HPDE6-E6E7 (cell line): ENCODE measurements at regions not wholly inside any gene's neighbourhood (a gene's known extent, or its start where the extent isn't known, plus 50 kb on each side); places are given as distances from the start of the nearest gene placed in this dataset.
"Not testable (repeated sequence)": the region's sequence is repeated elsewhere in the genome, so short reads cannot be mapped to it uniquely, and the experiment has no call there.

Experiments used
- DNase-seq: peaks from one replicate; pipeline ENCODE4 v3.0.0; 2011; ENCODE audit warnings: missing footprints; ENCODE audit errors: extremely low spot score

- no peak for DNase-seq
Measured at GRCh38 chr7:149565096-149565382, 67.4 kb upstream of the ZNF746 start.

DNA sequence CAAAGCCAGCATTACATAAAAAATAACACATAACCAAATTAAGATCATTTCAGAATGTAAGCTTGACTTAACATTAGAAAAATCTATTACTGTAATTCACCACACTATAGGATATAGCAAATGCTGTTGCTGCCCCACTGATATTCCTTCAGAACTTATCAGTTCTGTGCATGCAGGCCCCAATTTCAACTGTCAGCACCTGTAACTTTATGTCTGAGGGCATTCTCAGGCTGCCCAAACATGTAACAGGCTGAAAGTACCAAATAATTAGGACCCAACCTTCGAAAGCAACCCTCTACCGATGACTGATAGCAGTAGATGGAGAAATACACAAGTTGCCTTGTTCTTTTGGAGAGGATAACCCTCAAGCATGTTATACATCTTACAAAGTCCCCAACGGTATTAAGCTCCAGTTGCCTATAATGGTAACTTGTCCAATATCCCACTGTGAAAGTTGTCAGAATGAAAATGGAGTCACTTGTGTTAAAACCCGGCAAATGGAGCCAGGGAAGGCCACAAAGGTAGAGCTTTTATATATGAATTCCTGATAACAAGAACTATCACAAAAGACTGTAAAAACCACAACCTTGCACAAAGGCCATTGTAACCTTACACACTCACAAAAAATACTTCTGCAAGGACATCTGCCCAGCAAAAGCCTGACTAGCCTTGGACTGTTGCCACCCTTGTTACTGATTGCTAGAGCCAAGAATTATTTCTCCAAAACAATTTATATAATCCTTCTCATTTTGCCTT lies 66.9 kb upstream of the ZNF746 start:
- DNase-seq = no peak

- DNase-seq = no peak
Measured at GRCh38 chr7:149562602-149563001, 65.0 kb upstream of the ZNF746 start.

DNA sequence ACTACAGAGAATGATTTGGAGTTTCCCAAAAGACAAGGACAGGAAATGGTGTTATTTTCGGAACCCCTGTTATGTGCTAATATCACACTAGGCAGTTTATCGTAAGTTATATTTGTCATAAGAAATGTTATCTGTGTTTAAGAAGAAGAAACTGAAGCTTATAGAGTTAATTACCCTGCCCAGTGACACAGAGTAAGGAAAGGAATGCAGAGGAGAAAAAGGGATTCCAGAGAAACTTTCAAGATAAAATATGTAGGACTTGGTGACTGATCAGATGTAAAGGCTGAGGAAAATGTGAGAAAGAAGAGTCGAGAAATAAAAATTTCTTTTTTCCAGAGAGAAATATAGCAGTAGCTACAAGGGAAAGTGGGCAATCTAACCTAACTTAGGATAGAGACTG lies 63.5 kb upstream of the ZNF746 start:
- DNase-seq = no peak

DNA sequence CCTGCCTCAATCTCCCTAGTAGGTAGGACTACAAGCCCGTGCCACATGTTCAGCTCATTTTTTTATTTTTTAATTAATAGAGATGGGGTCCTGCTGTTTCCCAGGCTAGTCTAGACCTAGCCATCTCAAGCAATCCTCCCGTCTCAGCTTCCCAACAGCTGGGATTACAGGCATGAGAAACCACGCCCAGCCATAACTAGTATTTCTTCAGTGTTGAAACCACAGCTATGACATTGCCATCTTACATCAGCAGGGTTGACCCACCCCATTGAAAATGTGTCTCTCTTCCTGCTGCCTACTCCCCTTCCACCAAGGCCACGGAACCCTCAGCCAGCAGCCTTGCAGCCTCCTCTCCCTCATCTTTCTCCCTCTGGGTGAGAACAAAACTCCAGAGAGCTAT lies 62.1 kb upstream of the ZNF746 start:
- no peak for DNase-seq

GRCh38 chr7:149558149-149558861 lies 60.7 kb upstream of the ZNF746 start:
- DNase-seq = no peak

DNA sequence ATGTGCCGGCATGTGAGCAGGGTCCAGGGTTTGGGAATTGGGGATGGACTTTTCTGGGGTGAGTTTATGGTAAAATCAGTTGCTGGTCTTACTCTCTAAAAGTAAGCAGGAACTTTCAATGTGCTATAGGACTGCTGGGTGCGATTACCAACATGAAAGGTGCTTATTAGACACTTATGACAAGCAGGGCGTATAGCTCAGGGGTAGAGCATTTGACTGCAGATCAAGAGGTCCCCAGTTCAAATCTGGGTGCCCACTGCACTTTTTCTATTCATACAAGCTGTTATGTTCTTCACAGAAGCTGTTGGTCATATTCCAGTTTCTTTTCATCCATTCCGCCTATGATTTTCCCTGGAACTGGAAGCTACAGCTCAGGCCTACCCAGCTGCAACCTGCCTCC lies 58.9 kb upstream of the ZNF746 start:
- DNase-seq = not testable (repeated sequence)

- DNase-seq = not testable (repeated sequence)
Measured at GRCh38 chr7:149554821-149555220, 57.2 kb upstream of the ZNF746 start.

- DNase-seq = not testable (repeated sequence)
Measured at GRCh38 chr7:149553991-149554390, 56.4 kb upstream of the ZNF746 start.

DNA sequence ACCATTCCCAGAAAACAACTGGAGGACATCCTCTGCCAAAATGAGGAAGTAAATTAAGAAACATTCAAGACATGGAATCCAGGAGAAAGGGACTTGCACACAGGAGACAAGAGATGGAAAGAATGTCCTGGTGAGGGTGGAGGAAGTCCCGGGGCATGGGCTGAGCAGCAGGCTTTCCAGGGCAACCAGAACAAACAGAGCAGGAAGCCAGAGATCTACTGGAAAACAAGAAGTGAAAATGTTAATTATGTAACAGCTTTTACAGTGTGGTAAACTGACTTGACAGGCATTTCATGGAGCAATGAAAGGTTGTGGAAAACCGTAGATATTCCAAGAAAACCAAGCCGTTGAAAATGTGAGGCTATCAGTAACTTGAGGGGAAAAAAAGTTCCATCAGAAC lies 55.2 kb upstream of the ZNF746 start:
- no peak for DNase-seq
